GM10266 (cell line): ENCODE measurements at regions not wholly inside any gene's neighbourhood (a gene's known extent, or its start where the extent isn't known, plus 50 kb on each side); places are given as distances from the start of the nearest gene placed in this dataset.

Source experiments
- DNase-seq: peaks from one replicate; pipeline ENCODE4 v3.0.0; 2012; ENCODE audit errors: extremely low spot score
- TF ChIP-seq, protein P1 (sequence below): IDR thresholded peaks from 2 replicates; pipeline ENCODE4 v1.5.1; 2012; ENCODE audit warnings: mild to moderate bottlenecking, low read depth; ENCODE audit not compliant: control insufficient read depth, insufficient read depth; ENCODE audit errors: missing control alignments

DNA sequence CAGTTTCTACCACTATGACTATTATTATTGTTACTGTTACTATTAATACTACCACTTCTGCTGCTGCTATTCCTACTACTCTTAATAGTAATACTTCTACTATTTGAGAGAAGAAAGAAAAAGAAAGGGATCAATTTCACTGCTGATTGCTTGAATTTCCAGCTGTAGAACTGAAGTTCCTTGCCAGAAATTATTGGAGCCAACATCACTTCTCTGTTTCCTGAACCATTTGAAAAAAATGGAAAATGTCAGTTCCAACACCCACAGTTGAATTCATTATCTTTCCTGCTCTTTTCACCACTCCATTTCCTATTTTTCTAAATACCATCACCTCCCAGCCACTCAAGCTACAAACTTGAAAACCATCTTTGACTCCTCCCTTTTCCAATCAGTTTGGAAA, 54.1 kb upstream of the PIK3C2G start:
- no peak for DNase-seq

DNA sequence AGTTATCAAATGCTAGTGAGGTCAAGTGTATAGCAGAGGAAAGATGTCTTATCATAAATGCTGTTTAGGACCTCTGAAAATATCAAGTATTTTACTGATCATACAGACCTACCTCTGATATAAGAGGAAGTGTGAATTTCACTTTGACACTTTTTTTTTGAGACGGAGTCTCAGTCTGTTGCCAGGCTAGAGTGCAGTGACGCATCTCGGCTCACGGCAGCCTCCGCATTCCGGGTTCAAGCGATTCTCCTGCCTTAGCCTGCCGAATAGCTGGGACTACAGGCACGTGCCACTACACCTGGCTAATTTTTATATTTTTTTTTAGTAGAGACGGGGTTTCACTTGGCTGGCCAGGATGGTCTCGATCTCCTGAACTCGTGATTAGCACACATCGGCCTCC, 55.1 kb upstream of the PIK3C2G start:
- no peak for DNase-seq
- TF ChIP-seq, protein P1, sequence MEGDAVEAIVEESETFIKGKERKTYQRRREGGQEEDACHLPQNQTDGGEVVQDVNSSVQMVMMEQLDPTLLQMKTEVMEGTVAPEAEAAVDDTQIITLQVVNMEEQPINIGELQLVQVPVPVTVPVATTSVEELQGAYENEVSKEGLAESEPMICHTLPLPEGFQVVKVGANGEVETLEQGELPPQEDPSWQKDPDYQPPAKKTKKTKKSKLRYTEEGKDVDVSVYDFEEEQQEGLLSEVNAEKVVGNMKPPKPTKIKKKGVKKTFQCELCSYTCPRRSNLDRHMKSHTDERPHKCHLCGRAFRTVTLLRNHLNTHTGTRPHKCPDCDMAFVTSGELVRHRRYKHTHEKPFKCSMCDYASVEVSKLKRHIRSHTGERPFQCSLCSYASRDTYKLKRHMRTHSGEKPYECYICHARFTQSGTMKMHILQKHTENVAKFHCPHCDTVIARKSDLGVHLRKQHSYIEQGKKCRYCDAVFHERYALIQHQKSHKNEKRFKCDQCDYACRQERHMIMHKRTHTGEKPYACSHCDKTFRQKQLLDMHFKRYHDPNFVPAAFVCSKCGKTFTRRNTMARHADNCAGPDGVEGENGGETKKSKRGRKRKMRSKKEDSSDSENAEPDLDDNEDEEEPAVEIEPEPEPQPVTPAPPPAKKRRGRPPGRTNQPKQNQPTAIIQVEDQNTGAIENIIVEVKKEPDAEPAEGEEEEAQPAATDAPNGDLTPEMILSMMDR, result no peak

More for the DNA sequence above, 54.1 kb upstream of the PIK3C2G start:
- TF ChIP-seq, protein P1, result no peak

DNA sequence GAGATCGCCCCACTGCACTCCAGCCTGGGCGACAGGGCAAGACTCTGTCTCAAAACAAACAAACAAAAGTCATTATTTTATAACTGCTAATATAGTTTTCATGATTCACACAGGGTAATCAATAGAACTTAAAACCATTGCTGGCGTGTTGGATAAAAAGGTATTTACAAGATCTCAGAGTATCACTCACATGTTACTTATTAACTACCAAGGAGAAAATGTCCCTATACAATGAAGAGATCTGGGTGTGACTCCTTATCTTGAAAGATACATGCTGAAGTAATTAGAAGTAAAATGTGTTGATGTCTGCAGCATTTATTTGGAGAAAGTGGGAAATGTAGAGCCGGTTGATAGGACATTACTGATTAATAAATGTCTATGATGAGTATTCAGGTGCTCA, 57.3 kb upstream of the PIK3C2G start:
- TF ChIP-seq, protein P1, result no peak
- DNase-seq, result no peak

DNA sequence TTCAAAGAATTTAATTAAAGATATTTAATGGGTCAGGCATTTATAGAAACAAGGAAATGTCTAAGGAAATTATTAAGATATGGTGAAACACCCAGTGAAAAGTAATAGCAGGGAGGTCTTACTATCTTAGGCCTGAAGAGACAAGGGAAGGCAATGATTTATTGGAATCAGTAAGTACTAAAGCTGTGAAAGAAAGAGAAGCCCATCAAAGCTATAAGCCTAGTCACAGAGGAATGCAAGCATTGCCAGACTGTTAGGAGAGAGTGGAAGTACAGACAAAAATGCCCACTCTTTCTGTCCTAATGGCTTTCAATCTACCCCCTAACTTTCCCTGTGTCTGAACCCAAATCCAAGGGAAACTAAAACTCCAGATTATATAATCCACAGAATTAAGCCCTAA, 69.2 kb upstream of the PIK3C2G start:
- no peak for DNase-seq
- TF ChIP-seq, protein P1, result no peak

DNA sequence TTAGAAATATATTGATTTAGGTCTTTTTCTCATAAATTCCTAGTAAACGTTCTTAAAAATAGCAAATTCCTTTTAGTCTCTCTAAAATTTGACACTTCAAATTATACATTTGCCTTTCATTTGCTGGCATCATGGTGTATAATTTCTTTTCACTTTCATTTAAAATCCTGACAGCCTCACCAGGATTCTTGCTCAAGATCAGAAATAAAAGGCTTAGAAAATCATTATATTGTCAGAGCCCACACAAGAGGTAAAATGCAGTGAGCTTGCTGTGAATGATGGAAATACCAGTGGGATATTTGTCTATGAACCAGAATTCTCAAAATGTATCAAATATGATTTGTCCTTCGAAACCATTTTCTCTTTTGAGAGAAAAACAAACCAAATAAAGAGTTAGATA, 78.2 kb upstream of the PIK3C2G start:
- TF ChIP-seq, protein P1, result no peak
- no peak for DNase-seq

DNA sequence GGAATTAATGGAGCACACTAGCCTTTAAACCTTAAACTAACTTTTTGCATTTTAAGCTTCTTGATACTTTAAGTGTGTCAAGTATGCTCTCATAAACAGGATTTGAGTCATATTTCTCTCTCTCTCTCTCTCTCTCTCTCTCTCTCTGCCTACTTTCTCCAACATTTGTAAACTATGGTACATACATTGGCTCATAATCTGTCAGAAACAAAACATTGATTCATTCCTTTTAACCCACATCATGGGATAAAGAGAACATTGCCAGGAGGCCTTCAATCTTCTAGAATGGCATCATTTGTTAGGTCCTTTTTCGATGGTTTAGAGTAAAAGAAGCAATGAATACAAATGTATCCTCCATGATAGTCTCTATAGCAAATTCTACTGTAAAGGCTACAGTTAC, 81.6 kb upstream of the RERGL start:
- TF ChIP-seq, protein P1, result no peak
- no peak for DNase-seq

DNA sequence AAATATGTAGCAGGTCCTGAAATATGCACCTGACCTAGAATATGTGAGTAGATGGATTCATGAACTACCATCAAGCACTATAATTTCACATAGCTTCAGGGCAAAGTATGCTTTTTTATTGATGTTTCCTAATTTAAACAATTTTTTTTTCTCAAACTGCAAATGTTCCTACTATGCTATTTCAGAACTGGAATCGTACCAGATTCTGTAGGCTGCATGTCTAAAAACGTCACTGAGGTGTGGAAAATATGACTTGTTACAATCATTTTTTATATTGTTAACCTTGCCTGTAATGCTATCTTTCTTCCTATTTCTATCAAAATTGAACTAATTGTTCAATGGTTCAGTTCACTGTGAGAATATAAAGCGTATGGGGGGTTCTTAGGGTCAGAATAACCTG, 78.0 kb upstream of the RERGL start:
- TF ChIP-seq, protein P1, result no peak
- no peak for DNase-seq
